ENCODE measurements at regions not wholly inside any gene's neighbourhood (a gene's known extent, or its start where the extent isn't known, plus 50 kb on each side); places are given as distances from the start of the nearest gene placed in this dataset.

DNA sequence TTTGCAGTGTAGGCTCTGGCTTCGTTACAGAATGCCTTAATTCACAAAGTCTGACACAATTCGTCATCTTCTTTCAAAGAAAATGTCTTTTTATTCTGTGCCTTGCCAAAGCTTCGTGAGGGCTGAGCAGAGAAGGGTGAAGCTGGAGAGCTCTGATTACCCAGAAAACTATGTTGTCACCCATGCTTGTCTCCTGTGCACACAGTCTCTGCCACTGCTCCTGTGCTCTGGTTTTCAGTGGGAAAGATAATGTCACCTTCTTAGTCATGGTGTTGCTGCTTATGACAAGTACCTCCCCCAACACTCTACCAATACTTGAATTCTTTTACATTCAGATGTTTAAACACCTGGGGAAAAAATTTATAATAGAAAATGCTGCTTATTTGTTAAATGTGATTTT is 509.2 kb upstream of the GRM7 start:
- Mint-ChIP-seq H3K36me3 (no peaks in the 10 kb centered on the region), H3K27me3 (ENCODE audit: low read depth) (peaks cover under 1% of the 10 kb centered on the region), H3K27ac (no peak overlapping the region), H3K9me3 (no peaks in the 10 kb centered on the region), H3K4me1 (peaks cover 11% of the 10 kb centered on the region), H3K4me3 (no peak overlapping the region)
- TF ChIP-seq, protein P1, sequence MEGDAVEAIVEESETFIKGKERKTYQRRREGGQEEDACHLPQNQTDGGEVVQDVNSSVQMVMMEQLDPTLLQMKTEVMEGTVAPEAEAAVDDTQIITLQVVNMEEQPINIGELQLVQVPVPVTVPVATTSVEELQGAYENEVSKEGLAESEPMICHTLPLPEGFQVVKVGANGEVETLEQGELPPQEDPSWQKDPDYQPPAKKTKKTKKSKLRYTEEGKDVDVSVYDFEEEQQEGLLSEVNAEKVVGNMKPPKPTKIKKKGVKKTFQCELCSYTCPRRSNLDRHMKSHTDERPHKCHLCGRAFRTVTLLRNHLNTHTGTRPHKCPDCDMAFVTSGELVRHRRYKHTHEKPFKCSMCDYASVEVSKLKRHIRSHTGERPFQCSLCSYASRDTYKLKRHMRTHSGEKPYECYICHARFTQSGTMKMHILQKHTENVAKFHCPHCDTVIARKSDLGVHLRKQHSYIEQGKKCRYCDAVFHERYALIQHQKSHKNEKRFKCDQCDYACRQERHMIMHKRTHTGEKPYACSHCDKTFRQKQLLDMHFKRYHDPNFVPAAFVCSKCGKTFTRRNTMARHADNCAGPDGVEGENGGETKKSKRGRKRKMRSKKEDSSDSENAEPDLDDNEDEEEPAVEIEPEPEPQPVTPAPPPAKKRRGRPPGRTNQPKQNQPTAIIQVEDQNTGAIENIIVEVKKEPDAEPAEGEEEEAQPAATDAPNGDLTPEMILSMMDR (IDR thresholded peaks at IDR 0.05; ENCODE audit: unreplicated experiment) = no peak
- DNase-seq (ENCODE audit: low spot score in 2 of 2, unreplicated experiment in 2 of 2) = no peak

DNA sequence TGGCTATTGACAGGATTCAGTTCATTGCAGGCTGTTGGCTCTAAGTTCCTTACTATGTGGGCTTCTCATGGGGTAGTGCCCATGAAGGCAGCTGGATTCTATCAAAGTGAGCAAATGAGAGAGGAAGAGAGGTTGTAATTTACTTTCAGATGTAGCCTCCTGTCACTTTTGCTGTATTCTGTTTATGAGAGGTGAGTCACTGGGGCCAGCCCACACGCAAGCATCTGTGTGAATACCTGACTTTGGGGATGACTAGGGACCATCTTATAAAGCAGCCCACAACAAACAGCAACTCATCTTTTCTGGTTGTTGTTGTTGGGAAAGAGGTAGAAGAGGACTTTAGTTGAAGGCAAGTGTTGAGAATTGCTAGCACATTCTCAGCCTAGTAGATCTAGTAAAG is 506.3 kb upstream of the GRM7 start:
- DNase-seq (ENCODE audit: low spot score in 2 of 2, unreplicated experiment in 2 of 2) = no peak
- peaks cover 2% of the 10 kb centered on the region for H3K27me3 Mint-ChIP-seq (ENCODE audit: low read depth)
- no peak overlapping the region for H3K4me3 Mint-ChIP-seq
- peaks cover 11% of the 10 kb centered on the region for H3K4me1 Mint-ChIP-seq
- H3K9me3 Mint-ChIP-seq = no peaks in the 10 kb centered on the region
- no peak overlapping the region for H3K27ac Mint-ChIP-seq
- TF ChIP-seq, protein P1 (IDR thresholded peaks at IDR 0.05; ENCODE audit: unreplicated experiment) = no peak
- no peaks in the 10 kb centered on the region for H3K36me3 Mint-ChIP-seq

DNA sequence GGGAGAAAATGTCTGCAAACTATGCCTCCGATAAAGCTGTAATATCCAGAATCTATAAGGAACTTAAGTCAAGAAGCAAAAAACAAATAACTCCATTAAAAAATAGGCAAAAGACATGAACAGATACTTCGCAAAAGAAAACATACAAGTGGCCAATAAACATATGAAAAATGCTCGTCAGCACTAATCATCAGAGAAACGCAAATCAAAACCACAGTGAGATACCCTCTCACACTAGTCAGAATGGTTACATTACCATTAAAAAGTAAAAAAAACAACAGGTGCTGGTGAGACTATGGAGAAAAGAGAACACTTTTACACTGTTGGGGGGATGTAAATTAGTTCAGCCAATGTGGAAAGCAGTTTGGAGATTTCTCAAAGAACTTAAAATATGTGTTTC is 498.5 kb upstream of the GRM7 start:
- DNase-seq (ENCODE audit: low spot score in 2 of 2, unreplicated experiment in 2 of 2) = no peak
- H3K27me3 Mint-ChIP-seq (ENCODE audit: low read depth) = no peaks in the 10 kb centered on the region
- no peak overlapping the region for H3K4me3 Mint-ChIP-seq
- TF ChIP-seq, protein P1 (IDR thresholded peaks at IDR 0.05; ENCODE audit: unreplicated experiment) = no peak
- H3K9me3 Mint-ChIP-seq = peaks cover 31% of the 10 kb centered on the region
- no peak overlapping the region for H3K27ac Mint-ChIP-seq
- no peaks in the 10 kb centered on the region for H3K36me3 Mint-ChIP-seq
- no peaks in the 10 kb centered on the region for H3K4me1 Mint-ChIP-seq

DNA sequence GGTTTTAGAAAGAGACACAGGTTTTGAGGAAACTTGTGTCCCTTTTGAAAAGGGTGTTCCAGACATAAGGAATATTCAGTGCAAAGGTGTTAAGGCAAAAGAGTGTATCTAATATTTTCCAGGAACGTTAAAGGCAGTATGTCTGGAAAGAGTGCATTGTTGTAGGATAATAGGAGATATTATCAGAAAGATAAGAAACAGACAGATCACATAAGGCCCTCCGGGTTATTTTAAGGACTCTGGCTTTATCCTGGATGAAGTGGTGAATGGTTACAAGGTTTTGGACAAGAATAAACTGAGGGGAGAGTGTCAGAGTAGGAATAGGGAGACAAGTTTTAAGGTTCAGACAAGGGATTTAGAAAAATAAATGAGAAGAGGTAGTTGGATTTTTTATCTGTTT is 493.7 kb upstream of the GRM7 start:
- no peak overlapping the region for H3K27ac Mint-ChIP-seq
- DNase-seq (ENCODE audit: low spot score in 2 of 2, unreplicated experiment in 2 of 2) = no peak

DNA sequence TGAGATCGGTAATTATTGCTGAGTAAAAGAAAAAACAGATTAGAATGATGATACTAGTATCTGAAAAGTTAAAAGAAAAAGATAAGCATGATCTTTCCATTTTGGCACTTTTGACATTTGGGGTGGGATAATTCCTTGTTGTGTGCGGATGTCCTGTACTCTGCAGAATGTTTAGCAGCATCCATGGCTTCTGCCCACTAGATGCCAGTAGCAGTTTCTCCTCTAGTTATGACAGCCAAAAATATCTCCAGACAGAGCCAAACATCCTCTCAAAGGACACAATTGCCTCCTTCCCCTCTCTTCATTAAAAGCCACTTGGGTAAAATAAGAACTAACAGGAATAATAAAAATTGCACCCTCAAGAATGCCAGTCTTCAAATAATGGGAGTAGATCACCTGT is 468.8 kb upstream of the GRM7 start:
- Mint-ChIP-seq H3K36me3 (no peaks in the 10 kb centered on the region), H3K4me1 (peaks cover 2% of the 10 kb centered on the region), H3K27me3 (ENCODE audit: low read depth) (peaks cover 8% of the 10 kb centered on the region), H3K9me3 (no peaks in the 10 kb centered on the region), H3K27ac (no peak overlapping the region), H3K4me3 (no peak overlapping the region)
- DNase-seq (ENCODE audit: low spot score in 2 of 2, unreplicated experiment in 2 of 2) = no peak
- TF ChIP-seq, protein P1 (IDR thresholded peaks at IDR 0.05; ENCODE audit: unreplicated experiment) = no peak

More for the DNA sequence above, 493.7 kb upstream of the GRM7 start:
- Mint-ChIP-seq H3K9me3 (peaks cover 30% of the 10 kb centered on the region), H3K4me3 (no peak overlapping the region), H3K4me1 (no peaks in the 10 kb centered on the region), H3K27me3 (ENCODE audit: low read depth) (no peaks in the 10 kb centered on the region), H3K36me3 (no peaks in the 10 kb centered on the region)
- TF ChIP-seq, protein P1 (IDR thresholded peaks at IDR 0.05; ENCODE audit: unreplicated experiment) = no peak

DNA sequence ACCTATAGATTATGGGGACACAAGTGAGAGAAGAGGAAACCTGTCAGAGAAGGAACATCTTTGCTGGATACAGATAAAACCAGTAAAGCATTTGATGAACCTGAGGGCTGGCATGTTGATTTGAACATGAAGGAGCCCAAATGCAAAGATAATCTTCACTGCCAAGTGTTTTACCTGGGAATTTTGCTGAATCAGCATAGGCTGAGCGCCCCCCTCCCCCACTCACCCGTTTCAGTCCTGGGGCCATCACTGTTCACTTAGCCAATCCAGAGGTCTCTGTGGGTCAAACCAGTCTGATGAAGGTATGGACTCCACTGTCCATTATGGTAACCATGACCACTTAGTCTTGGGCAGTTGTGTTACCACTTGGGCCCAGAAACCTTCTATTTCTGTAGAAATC is 466.0 kb upstream of the GRM7 start:
- no peaks in the 10 kb centered on the region for H3K36me3 Mint-ChIP-seq

More for the DNA sequence above, 466.0 kb upstream of the GRM7 start:
- no peak for DNase-seq (ENCODE audit: low spot score in 2 of 2, unreplicated experiment in 2 of 2)
- no peak overlapping the region for H3K27ac Mint-ChIP-seq
- H3K27me3 Mint-ChIP-seq (ENCODE audit: low read depth) = peaks cover 19% of the 10 kb centered on the region
- H3K9me3 Mint-ChIP-seq = no peaks in the 10 kb centered on the region
- no peaks in the 10 kb centered on the region for H3K4me1 Mint-ChIP-seq
- TF ChIP-seq, protein P1 (IDR thresholded peaks at IDR 0.05; ENCODE audit: unreplicated experiment) = no peak
- no peak overlapping the region for H3K4me3 Mint-ChIP-seq

Measured in mesothelial cell of epicardium (in vitro differentiated cells).